Lung (tissue), 11 donors: ENCODE measurements at regions not wholly inside any gene's neighbourhood (a gene's known extent, or its start where the extent isn't known, plus 50 kb on each side); places are given as distances from the start of the nearest gene placed in this dataset.
A peak's percentile ranks its signal among the peaks of the same experiment; 100 is the strongest.

Experiments used
- ATAC-seq: fragments of 200-7000 bp; cut with Tn5 transposase; one replicate; pipeline ENCODE4 v1.9.1; 2020; ENCODE audit warnings: moderate number of reproducible peaks; ENCODE audit not compliant: insufficient read depth, low FRiP score
- DNase-seq, 3 donors: peaks; one replicate each; pipeline ENCODE4 v3.0.0-alpha.2; 2013 to 2017
- H3K27ac ChIP-seq, 2 donors: one replicate each; pipeline ENCODE4 v1.5.1; 2013; ENCODE audit warnings: mild to moderate bottlenecking in 2 of 2, moderate library complexity in 2 of 2, control low read depth in 1 of 2, inconsistent platforms in 1 of 2, low read depth in 1 of 2, low read length in 1 of 2
- H3K27me3 ChIP-seq, 3 donors: one replicate each; pipeline ENCODE4 v1.5.1; 2013; ENCODE audit warnings: low read length in 2 of 3; ENCODE audit not compliant: control insufficient read depth in 3 of 3, insufficient read depth in 3 of 3
- H3K36me3 ChIP-seq, 4 donors: one replicate each; pipeline ENCODE4 v1.5.1; 2013; ENCODE audit warnings: low read length in 4 of 4, mild to moderate bottlenecking in 1 of 4, moderate library complexity in 1 of 4; ENCODE audit not compliant: control insufficient read depth in 4 of 4, insufficient read depth in 4 of 4
- H3K4me1 ChIP-seq, 5 donors: one replicate each; pipeline ENCODE4 v1.5.1; 2013; ENCODE audit warnings: low read length in 5 of 5, mild to moderate bottlenecking in 2 of 5, moderate library complexity in 1 of 5; ENCODE audit not compliant: control insufficient read depth in 5 of 5, insufficient read depth in 5 of 5
- H3K4me3 ChIP-seq: one replicate; pipeline ENCODE4 v1.5.1; 2013; ENCODE audit warnings: mild to moderate bottlenecking, control low read depth, moderate library complexity
- H3K9ac ChIP-seq, 2 donors: one replicate each; pipeline ENCODE4 v1.5.1; 2013; ENCODE audit warnings: low read length in 2 of 2, control low read depth in 1 of 2; ENCODE audit not compliant: insufficient read depth in 1 of 2
- H3K9me3 ChIP-seq, 4 donors: one replicate each; pipeline ENCODE4 v1.5.1; 2013; ENCODE audit warnings: low read length in 3 of 4, mild to moderate bottlenecking in 1 of 4, moderate library complexity in 1 of 4; ENCODE audit not compliant: control insufficient read depth in 4 of 4, insufficient read depth in 3 of 4
- WGBS, 2 donors: extraction: QIAGEN DNeasy Blood & Tissue Kit; methylation state at CpG; one replicate each; pipeline ENCODE4 v1.1.7; 2013; 5-methylcytosine and 5-hydroxymethylcytosine counted together
- TF ChIP-seq, protein P1 (sequence below): IDR thresholded peaks from 2 replicates; pipeline ENCODE4 v1.5.1; 2012; ENCODE audit warnings: mild to moderate bottlenecking; ENCODE audit errors: control extremely low read depth, extremely low read depth
- donor health status: control.
- donor health status: control.
- donor health status: Bipolar disorder and iron deficiency.
- donor health status: healthy.
- donor health status: DM: yes; HTN: yes; CAD: no.

DNA sequence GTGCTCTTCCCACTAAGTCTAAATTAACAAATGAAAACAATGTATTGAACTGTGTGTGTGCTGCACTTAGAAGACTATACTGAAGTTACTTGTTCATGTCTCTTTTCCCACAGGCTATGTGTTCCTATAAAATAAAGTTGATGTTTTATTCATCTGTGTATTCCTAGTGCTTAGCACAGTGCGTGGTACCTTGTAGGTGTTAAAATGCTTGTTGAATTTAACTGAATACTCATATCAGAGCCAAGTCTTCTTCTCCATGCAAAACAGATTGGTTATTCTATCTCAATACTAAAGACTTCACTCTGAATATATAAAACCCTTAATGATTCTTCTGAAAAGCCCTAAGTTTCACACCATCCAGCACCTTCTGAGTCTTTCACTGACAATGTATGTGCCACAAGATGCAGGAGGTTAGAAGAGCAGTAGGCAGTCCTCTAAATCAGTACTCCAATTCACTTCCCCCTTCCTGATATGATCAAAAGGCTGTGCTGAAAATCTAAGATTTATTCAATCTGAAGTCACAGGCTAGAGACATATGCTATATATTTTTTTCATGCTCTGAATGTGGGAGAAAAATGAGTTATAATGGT lies 231.7 kb upstream of the CCDC150 start:
- TF ChIP-seq, protein P1, sequence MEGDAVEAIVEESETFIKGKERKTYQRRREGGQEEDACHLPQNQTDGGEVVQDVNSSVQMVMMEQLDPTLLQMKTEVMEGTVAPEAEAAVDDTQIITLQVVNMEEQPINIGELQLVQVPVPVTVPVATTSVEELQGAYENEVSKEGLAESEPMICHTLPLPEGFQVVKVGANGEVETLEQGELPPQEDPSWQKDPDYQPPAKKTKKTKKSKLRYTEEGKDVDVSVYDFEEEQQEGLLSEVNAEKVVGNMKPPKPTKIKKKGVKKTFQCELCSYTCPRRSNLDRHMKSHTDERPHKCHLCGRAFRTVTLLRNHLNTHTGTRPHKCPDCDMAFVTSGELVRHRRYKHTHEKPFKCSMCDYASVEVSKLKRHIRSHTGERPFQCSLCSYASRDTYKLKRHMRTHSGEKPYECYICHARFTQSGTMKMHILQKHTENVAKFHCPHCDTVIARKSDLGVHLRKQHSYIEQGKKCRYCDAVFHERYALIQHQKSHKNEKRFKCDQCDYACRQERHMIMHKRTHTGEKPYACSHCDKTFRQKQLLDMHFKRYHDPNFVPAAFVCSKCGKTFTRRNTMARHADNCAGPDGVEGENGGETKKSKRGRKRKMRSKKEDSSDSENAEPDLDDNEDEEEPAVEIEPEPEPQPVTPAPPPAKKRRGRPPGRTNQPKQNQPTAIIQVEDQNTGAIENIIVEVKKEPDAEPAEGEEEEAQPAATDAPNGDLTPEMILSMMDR: no peak
- Histone ChIP-seq H3K9me3 (peaks cover 0 to 2% (median 0%) of the 10 kb centered on the region in 4 donors), H3K27ac (no peak overlapping the region), H3K9ac (no peak overlapping the region), H3K36me3 (no peaks in the 10 kb centered on the region), H3K27me3 (no peaks in the 10 kb centered on the region), H3K4me3 (no peak overlapping the region), H3K4me1 (peaks cover 0 to 12% (median 3%) of the 10 kb centered on the region in 5 donors)
- WGBS, 2 donors: 90 to 97% methylated on average over 1 of the region's 1 CpG
- no peak for ATAC-seq
- DNase-seq: no peak

DNA sequence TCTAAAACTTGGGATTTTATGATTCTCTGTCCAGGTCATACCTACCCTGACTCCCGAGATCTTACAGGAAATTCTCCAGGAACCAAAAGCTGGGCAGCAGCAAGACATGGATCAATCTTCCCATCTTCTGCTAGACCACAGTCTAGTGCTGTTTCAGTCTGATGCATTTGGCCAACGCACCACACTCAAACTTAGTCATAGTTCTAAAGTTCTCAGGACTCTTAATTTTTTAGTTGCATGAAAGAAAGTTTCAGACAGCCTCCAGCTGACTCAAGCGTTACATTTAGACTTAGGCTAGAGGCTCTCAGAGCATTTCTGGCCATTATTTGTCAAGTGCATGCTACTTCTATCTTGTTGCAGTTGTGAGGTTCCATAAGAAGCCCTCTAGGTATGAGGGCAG lies 230.1 kb upstream of the CCDC150 start:
- ATAC-seq (no peak), DNase-seq (no peak)
- H3K27me3 ChIP-seq: no peaks in the 10 kb centered on the region
- H3K9ac ChIP-seq: no peak overlapping the region
- no peak overlapping the region for H3K27ac ChIP-seq
- peaks cover 0 to 7% (median 3%) of the 10 kb centered on the region in 5 donors for H3K4me1 ChIP-seq
- TF ChIP-seq, protein P1: no peak
- no peak overlapping the region for H3K4me3 ChIP-seq
- WGBS, 2 donors: 92% methylated on average over 3 of the region's 3 CpGs
- no peaks in the 10 kb centered on the region for H3K36me3 ChIP-seq
- peaks cover 0 to 2% (median 0%) of the 10 kb centered on the region in 4 donors for H3K9me3 ChIP-seq

DNA sequence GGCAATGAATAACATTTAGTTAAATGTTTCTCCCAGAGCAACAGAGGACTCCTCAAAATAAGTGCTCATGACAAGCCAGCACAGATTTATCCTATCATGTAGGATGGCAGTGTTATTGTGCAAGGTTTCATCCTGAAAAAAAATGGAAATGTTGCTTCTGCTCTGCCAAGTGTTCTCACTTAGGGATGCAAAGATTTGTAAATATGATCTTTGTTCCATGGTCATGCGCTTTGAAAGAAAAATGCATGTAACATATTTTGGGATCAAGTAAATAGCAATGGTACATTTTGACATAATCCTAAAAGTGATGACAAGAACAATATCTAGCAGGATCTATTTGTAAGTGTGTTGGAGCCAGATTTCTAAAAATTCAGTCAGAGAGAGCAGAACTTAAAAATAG lies 229.5 kb upstream of the CCDC150 start:
- ATAC-seq: no peak
- TF ChIP-seq, protein P1: no peak
- 86 to 91% methylated on average over 1 of the region's 1 CpG for WGBS, 2 donors

DNA sequence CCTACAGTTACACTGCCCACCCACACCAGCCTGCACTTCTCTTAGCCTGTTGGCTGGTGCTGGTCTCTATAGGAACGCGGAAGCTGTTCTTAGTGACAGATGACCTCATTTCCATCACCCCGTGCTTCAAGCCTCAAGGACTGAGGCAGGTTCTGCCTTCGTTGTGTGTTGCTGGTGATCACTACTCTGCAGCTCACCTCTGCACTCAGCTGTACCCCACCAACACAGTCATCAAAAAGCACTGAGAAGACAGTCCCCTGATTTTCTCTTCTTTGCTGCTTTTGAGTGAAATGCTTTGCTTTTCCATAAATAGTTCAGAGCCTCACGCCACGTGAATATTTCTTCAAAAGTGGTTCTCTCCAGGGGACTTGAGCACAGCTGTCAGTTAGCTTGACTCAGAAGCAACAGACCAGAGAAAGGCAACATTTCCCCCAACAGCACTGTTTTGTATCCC lies 225.7 kb upstream of the CCDC150 start:
- peak in 2 of 3 donors; percentile 16 to 47 for DNase-seq
- 51 to 64% methylated on average over 6 of the region's 6 CpGs for WGBS, 2 donors
- no peak for ATAC-seq

More for the DNA sequence above, 229.5 kb upstream of the CCDC150 start:
- Histone ChIP-seq H3K9me3 (peaks cover 0 to 2% (median 0%) of the 10 kb centered on the region in 4 donors), H3K27ac (no peak overlapping the region), H3K4me3 (no peak overlapping the region), H3K36me3 (no peaks in the 10 kb centered on the region), H3K4me1 (peaks cover 0 to 5% (median 3%) of the 10 kb centered on the region in 5 donors), H3K27me3 (no peaks in the 10 kb centered on the region), H3K9ac (no peak overlapping the region)
- DNase-seq: peak in 2 of 3 donors; percentile 36 to 47

More for the DNA sequence above, 225.7 kb upstream of the CCDC150 start:
- Histone ChIP-seq H3K9ac (no peak overlapping the region), H3K4me1 (peaks cover 0 to 10% (median 3%) of the 10 kb centered on the region in 5 donors), H3K4me3 (no peak overlapping the region), H3K36me3 (no peaks in the 10 kb centered on the region), H3K27me3 (no peaks in the 10 kb centered on the region), H3K9me3 (no peaks in the 10 kb centered on the region), H3K27ac (no peak overlapping the region)
- TF ChIP-seq, protein P1: no peak
